Vagina (tissue), 2 donors: ENCODE measurements at regions not wholly inside any gene's neighbourhood (a gene's known extent, or its start where the extent isn't known, plus 50 kb on each side); places are given as distances from the start of the nearest gene placed in this dataset.

Experiments
- DNase-seq, 2 donors: peaks; one replicate each; pipeline ENCODE4 v3.0.0-alpha.2; 2017; ENCODE audit errors: extremely low spot score in 2 of 2
- H3K27ac ChIP-seq: fragments of 200-600 bp; sonication (generic); one replicate; pipeline ENCODE4 v1.5.1; 2019
- H3K27me3 ChIP-seq: fragments of 200-600 bp; sonication (generic); one replicate; pipeline ENCODE4 v1.5.1; 2019
- H3K36me3 ChIP-seq, 2 donors: fragments of 200-600 bp; sonication (generic); one replicate each; pipeline ENCODE4 v1.5.1; 2017 to 2019
- H3K4me1 ChIP-seq: fragments of 200-600 bp; sonication (generic); one replicate; pipeline ENCODE4 v1.5.1; 2019
- H3K4me3 ChIP-seq, 2 donors: fragments of 200-600 bp; sonication (generic); 1 replicate in 1 of 2; 2 replicates in 1 of 2; pipeline ENCODE4 v1.5.1; 2016 to 2019
- H3K9me3 ChIP-seq: fragments of 200-600 bp; sonication (generic); one replicate; pipeline ENCODE4 v1.5.1; 2019
- POLR2A ChIP-seq, 2 donors: fragments of 450-650 bp; IDR thresholded peaks; one replicate each; pipeline ENCODE4 v1.6.1; 2017; ENCODE audit warnings: antibody characterized with exemption in 2 of 2, mild to moderate bottlenecking in 2 of 2, moderate library complexity in 2 of 2
- POLR2AphosphoS5 ChIP-seq, 2 donors: sonication (generic); formaldehyde crosslinking; IDR thresholded peaks; one replicate each; pipeline ENCODE4 v1.9.0; 2017; ENCODE audit warnings: antibody characterized with exemption in 2 of 2, mild to moderate bottlenecking in 2 of 2, low read depth in 1 of 2; ENCODE audit not compliant: insufficient read depth in 1 of 2
- intact Hi-C: fragments of 100-400 bp; cut with DNase I; formaldehyde crosslinking; loops from one replicate; pipeline ENCODE4 v1.15.1; 2023
- TF ChIP-seq, protein P1 (sequence below), 3 experiments: fragments of 450-650 bp in 2 of 3; fragments of 200-600 bp in 1 of 3; sonication (generic) in 1 of 3; IDR thresholded peaks; one replicate each; pipeline ENCODE4 v1.5.1; 2017 to 2019; ENCODE audit warnings: antibody characterized with exemption in 3 of 3, mild to moderate bottlenecking in 2 of 3, moderate library complexity in 2 of 3

- intact Hi-C loops: no loop called here
- no peak for DNase-seq
- Histone ChIP-seq H3K27me3 (no peaks in the 10 kb centered on the region), H3K27ac (no peak overlapping the region), H3K4me3 (no peak overlapping the region), H3K4me1 (peaks cover 5% of the 10 kb centered on the region), H3K36me3 (no peaks in the 10 kb centered on the region), H3K9me3 (no peaks in the 10 kb centered on the region)
- TF ChIP-seq, protein P1, sequence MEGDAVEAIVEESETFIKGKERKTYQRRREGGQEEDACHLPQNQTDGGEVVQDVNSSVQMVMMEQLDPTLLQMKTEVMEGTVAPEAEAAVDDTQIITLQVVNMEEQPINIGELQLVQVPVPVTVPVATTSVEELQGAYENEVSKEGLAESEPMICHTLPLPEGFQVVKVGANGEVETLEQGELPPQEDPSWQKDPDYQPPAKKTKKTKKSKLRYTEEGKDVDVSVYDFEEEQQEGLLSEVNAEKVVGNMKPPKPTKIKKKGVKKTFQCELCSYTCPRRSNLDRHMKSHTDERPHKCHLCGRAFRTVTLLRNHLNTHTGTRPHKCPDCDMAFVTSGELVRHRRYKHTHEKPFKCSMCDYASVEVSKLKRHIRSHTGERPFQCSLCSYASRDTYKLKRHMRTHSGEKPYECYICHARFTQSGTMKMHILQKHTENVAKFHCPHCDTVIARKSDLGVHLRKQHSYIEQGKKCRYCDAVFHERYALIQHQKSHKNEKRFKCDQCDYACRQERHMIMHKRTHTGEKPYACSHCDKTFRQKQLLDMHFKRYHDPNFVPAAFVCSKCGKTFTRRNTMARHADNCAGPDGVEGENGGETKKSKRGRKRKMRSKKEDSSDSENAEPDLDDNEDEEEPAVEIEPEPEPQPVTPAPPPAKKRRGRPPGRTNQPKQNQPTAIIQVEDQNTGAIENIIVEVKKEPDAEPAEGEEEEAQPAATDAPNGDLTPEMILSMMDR (IDR thresholded peaks at IDR 0.05): no peak
- TF ChIP-seq POLR2A (IDR thresholded peaks at IDR 0.05): no peak
- TF ChIP-seq POLR2AphosphoS5 (IDR thresholded peaks at IDR 0.05; ENCODE audit: insufficient read depth in 1 of 2, low read depth in 1 of 2): no peak
Observed at GRCh38 chr16:79320956-79321355, 279.6 kb downstream of the MAF start.

- H3K27ac ChIP-seq: no peak overlapping the region
- H3K4me1 ChIP-seq: peaks cover 5% of the 10 kb centered on the region
- intact Hi-C loops: no loop called here
- H3K4me3 ChIP-seq: no peak overlapping the region
- H3K9me3 ChIP-seq: no peaks in the 10 kb centered on the region
- no peaks in the 10 kb centered on the region for H3K27me3 ChIP-seq
- DNase-seq: no peak
- TF ChIP-seq, protein P1 (IDR thresholded peaks at IDR 0.05): no peak
- no peak for TF ChIP-seq POLR2AphosphoS5 (IDR thresholded peaks at IDR 0.05; ENCODE audit: insufficient read depth in 1 of 2, low read depth in 1 of 2)
- TF ChIP-seq POLR2A (IDR thresholded peaks at IDR 0.05): no peak
- H3K36me3 ChIP-seq: no peaks in the 10 kb centered on the region
Observed at GRCh38 chr16:79318143-79318899, 282.2 kb downstream of the MAF start.

DNA sequence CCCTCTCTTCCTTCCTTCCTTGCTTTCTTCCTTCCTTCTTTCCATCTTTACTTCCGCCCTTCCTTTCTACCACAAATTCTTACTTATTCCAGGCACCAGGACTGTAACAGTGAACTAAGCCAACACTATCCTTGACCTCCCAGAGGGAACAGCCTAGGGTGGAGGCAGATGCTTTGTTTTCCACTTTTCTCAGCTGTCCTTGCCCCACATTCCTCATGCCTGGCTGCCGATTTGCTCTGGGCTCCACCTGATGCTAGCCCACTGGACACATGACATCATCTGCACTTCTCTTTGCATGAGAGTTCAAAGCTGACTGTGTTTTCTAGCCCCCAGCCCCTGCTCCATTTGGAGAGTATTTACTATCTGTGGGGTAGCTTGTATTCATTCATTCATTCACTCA, 283.0 kb downstream of the MAF start:
- intact Hi-C loops: no loop called here
- H3K4me3 ChIP-seq: no peak overlapping the region
- H3K36me3 ChIP-seq: no peaks in the 10 kb centered on the region
- H3K9me3 ChIP-seq: no peaks in the 10 kb centered on the region
- H3K4me1 ChIP-seq: peaks cover 5% of the 10 kb centered on the region
- no peak overlapping the region for H3K27ac ChIP-seq
- TF ChIP-seq POLR2A (IDR thresholded peaks at IDR 0.05): no peak
- TF ChIP-seq, protein P1 (IDR thresholded peaks at IDR 0.05): no peak
- no peak for TF ChIP-seq POLR2AphosphoS5 (IDR thresholded peaks at IDR 0.05; ENCODE audit: insufficient read depth in 1 of 2, low read depth in 1 of 2)
- no peak for DNase-seq
- H3K27me3 ChIP-seq: no peaks in the 10 kb centered on the region

DNA sequence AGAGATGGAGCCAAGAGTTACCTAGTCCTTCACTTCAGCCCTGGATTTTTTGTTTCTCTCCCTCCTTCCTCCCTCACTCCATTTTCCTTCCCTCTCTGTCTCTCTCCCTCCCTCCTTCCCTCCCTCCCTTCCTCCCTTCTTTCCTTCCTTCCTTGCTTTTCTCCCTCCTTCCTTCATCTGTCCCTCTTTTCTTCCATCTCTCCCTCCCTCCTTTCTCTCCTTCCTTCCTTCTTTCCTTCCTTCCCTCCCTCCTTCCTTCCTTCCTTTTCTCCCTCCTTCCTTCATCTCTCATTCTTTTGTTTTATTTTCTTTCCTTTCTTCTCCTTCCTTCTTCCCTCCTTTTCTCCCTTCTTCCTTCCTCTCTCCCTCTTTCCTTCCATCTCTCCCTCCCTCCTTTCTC, 283.5 kb downstream of the MAF start:
- no peak for DNase-seq
- Histone ChIP-seq H3K27me3 (no peaks in the 10 kb centered on the region), H3K9me3 (no peaks in the 10 kb centered on the region), H3K36me3 (no peaks in the 10 kb centered on the region), H3K4me3 (no peak overlapping the region), H3K4me1 (peaks cover 5% of the 10 kb centered on the region), H3K27ac (no peak overlapping the region)
- TF ChIP-seq POLR2A (IDR thresholded peaks at IDR 0.05) (no peak), POLR2AphosphoS5 (IDR thresholded peaks at IDR 0.05; ENCODE audit: insufficient read depth in 1 of 2, low read depth in 1 of 2) (no peak)
- TF ChIP-seq, protein P1 (IDR thresholded peaks at IDR 0.05): no peak
- intact Hi-C loops: no loop called here

DNA sequence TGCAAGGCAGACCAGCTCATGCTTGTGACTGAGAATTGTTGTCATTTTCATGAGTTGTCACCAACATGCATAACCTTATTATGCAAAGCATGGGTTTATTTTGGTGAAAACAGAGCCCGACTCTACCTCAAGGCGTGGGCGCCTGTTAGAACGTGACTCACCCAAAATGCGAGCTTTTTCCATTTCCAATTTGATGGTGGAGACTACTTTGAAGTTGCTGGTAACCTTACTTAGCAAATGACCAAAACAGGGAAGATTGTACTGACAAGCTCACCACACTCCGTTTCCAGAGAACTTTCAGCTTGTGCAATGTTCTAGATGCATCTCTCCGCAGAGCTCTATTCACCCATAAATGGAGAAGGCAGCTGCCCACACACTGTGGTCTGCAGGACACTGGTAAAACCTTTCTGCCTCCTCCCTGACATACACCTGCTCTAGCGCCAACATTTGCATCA, 284.5 kb downstream of the MAF start:
- TF ChIP-seq, protein P1 (IDR thresholded peaks at IDR 0.05): no peak
- TF ChIP-seq POLR2AphosphoS5 (IDR thresholded peaks at IDR 0.05; ENCODE audit: insufficient read depth in 1 of 2, low read depth in 1 of 2) (no peak), POLR2A (IDR thresholded peaks at IDR 0.05) (no peak)
- no peaks in the 10 kb centered on the region for H3K9me3 ChIP-seq
- H3K4me3 ChIP-seq: no peak overlapping the region
- H3K4me1 ChIP-seq: peaks cover 5% of the 10 kb centered on the region
- H3K36me3 ChIP-seq: no peaks in the 10 kb centered on the region
- DNase-seq: no peak
- intact Hi-C loops: no loop called here
- no peaks in the 10 kb centered on the region for H3K27me3 ChIP-seq
- no peak overlapping the region for H3K27ac ChIP-seq
